Ovary (tissue), 3 donors: ENCODE measurements at regions not wholly inside any gene's neighbourhood (a gene's known extent, or its start where the extent isn't known, plus 50 kb on each side); places are given as distances from the start of the nearest gene placed in this dataset.

ENCODE experiments used
- POLR2A ChIP-seq: fragments of 450-650 bp; IDR thresholded peaks from one replicate; pipeline ENCODE4 v1.6.1; 2017; ENCODE audit warnings: antibody characterized with exemption, mild to moderate bottlenecking, moderate library complexity
- TF ChIP-seq, protein P1 (sequence below), 3 donors: fragments of 450-650 bp in 2 of 3; fragments of 200-600 bp in 1 of 3; IDR thresholded peaks; one replicate each; pipeline versions ENCODE4 v1.5.1 to v1.8.0; 2016 to 2022; ENCODE audit warnings: antibody characterized with exemption in 3 of 3, mild to moderate bottlenecking in 1 of 3
- donor health status: DM: no; HTN: no; CAD: no.

DNA sequence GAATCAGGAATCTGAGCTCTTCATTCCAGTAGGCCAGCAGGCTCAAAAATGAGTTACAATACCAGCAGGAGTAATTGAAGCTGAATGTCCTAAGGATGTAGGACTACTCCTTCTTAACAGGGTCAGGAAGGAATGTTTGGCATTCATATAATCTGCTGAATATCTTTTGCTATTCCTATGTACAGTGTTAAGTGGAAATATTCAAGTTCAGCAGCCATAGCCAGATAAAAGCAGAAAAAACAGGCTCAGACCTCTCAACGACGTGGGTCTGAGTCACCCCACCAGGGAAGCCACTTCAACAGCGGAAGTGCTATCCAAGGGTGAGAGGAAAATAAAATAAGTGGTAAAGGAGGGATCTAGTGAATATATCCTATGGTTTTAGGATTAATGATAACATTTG is 577.0 kb downstream of the SPOCK3 start:
- TF ChIP-seq, protein P1, sequence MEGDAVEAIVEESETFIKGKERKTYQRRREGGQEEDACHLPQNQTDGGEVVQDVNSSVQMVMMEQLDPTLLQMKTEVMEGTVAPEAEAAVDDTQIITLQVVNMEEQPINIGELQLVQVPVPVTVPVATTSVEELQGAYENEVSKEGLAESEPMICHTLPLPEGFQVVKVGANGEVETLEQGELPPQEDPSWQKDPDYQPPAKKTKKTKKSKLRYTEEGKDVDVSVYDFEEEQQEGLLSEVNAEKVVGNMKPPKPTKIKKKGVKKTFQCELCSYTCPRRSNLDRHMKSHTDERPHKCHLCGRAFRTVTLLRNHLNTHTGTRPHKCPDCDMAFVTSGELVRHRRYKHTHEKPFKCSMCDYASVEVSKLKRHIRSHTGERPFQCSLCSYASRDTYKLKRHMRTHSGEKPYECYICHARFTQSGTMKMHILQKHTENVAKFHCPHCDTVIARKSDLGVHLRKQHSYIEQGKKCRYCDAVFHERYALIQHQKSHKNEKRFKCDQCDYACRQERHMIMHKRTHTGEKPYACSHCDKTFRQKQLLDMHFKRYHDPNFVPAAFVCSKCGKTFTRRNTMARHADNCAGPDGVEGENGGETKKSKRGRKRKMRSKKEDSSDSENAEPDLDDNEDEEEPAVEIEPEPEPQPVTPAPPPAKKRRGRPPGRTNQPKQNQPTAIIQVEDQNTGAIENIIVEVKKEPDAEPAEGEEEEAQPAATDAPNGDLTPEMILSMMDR (IDR thresholded peaks at IDR 0.05), result no peak
- no peak for TF ChIP-seq POLR2A
